Psoas muscle (tissue), 7 donors: ENCODE measurements at regions not wholly inside any gene's neighbourhood (a gene's known extent, or its start where the extent isn't known, plus 50 kb on each side); places are given as distances from the start of the nearest gene placed in this dataset.
"Not testable (repeated sequence)": the region's sequence is repeated elsewhere in the genome, so short reads cannot be mapped to it uniquely, and the experiment has no call there.

Experiments
- ATAC-seq, 4 donors: fragments of 200-7000 bp; cut with Tn5 transposase; one replicate each; pipeline ENCODE4 v1.9.1; 2020; ENCODE audit warnings: moderate library complexity in 3 of 4, mild to moderate bottlenecking in 2 of 4
- DNase-seq, 2 donors: peaks; one replicate each; pipeline ENCODE4 v3.0.0-alpha.2; 2020
- H3K27ac ChIP-seq: fragments of 200-600 bp; one replicate; pipeline ENCODE4 v1.8.0; 2022
- H3K27me3 ChIP-seq, 3 donors: fragments of 200-600 bp in 1 of 3; one replicate each; pipeline versions ENCODE4 v1.6.1 to v1.8.0; 2013 to 2022; ENCODE audit warnings: low read length in 2 of 3, mild to moderate bottlenecking in 2 of 3, moderate library complexity in 1 of 3; ENCODE audit not compliant: insufficient read depth in 3 of 3
- H3K36me3 ChIP-seq, 2 donors: fragments of 200-600 bp in 1 of 2; one replicate each; pipeline versions ENCODE4 v1.6.1 to v1.8.0; 2013 to 2022; ENCODE audit warnings: low read depth in 1 of 2, mild to moderate bottlenecking in 1 of 2, moderate library complexity in 1 of 2; ENCODE audit not compliant: insufficient read depth in 1 of 2
- H3K4me1 ChIP-seq: fragments of 200-600 bp; one replicate; pipeline ENCODE4 v1.8.0; 2022
- H3K4me3 ChIP-seq: fragments of 200-600 bp; one replicate; pipeline ENCODE4 v1.8.0; 2022; ENCODE audit warnings: mild to moderate bottlenecking
- H3K9me3 ChIP-seq: fragments of 200-600 bp; one replicate; pipeline ENCODE4 v1.8.0; 2022
- CTCF ChIP-seq: fragments of 200-600 bp; IDR thresholded peaks from one replicate; pipeline ENCODE4 v1.8.0; 2022; ENCODE audit warnings: antibody characterized with exemption
- WGBS, 3 donors: extraction: QIAGEN DNeasy Blood & Tissue Kit; methylation state at CpG; one replicate each; pipeline versions ENCODE4 v1.1.6 to v1.1.7; 2013; 5-methylcytosine and 5-hydroxymethylcytosine counted together
- intact Hi-C, 2 donors: fragments of 100-400 bp; cut with DNase I; formaldehyde crosslinking; loops; one replicate each; pipeline versions ENCODE4 v1.11.0 to v1.14.2; 2022
- donor health status: healthy with polysubstance abuse.
- donor health status: DM: no; HTN: no; CAD: no; lungs with moderate emphysema.
- donor health status: Bipolar disorder and iron deficiency.
- donor health status: healthy.
- donor health status: DM: yes; HTN: yes; CAD: no.
- donor health status: DM: no; HTN: no; CAD: no.
- donor health status: DM: yes; HTN: yes; CAD: no.

GRCh38 chr21:38902608-38903445 lies 97.1 kb downstream of the ETS2 start:
- no peaks in the 10 kb centered on the region for H3K9me3 ChIP-seq
- H3K27ac ChIP-seq = peak overlapping the region; percentile 96
- intact Hi-C loops = loop anchor here (5.0 kb wide), 2 partner anchors 46 to 81 kb away; no protein-coding TSS in a partner anchor
- H3K27me3 ChIP-seq = no peaks in the 10 kb centered on the region
- no peak for DNase-seq
- H3K36me3 ChIP-seq = no peaks in the 10 kb centered on the region
- TF ChIP-seq CTCF = no peak
- 62 to 83% (median 75%) methylated on average over 9 of the region's 9 CpGs for WGBS, 3 donors
- no peak overlapping the region for H3K4me3 ChIP-seq
- peak in 2 of 4 donors; percentile 13 to 28 for ATAC-seq
- peaks cover 39% of the 10 kb centered on the region for H3K4me1 ChIP-seq

GRCh38 chr21:38900499-38900898 lies 94.8 kb downstream of the ETS2 start:
- ATAC-seq (no peak), DNase-seq (no peak)
- H3K27ac ChIP-seq = peak overlapping the region; percentile 89
- H3K4me1 ChIP-seq = peaks cover 40% of the 10 kb centered on the region
- intact Hi-C loops = loop anchor here (5.0 kb wide), 2 partner anchors 43 to 78 kb away; no protein-coding TSS in a partner anchor
- TF ChIP-seq CTCF = no peak
- H3K4me3 ChIP-seq = no peak overlapping the region
- no peaks in the 10 kb centered on the region for H3K36me3 ChIP-seq
- no peaks in the 10 kb centered on the region for H3K9me3 ChIP-seq
- H3K27me3 ChIP-seq = no peaks in the 10 kb centered on the region
- 81 to 92% (median 82%) methylated on average over 2 of the region's 2 CpGs for WGBS, 3 donors

GRCh38 chr21:38899985-38900384 lies 94.3 kb downstream of the ETS2 start:
- not testable (repeated sequence) for DNase-seq, H3K27me3 ChIP-seq, ATAC-seq, H3K4me3 ChIP-seq, H3K36me3 ChIP-seq, H3K9me3 ChIP-seq
- 91 to 93% (median 93%) methylated on average over 6 of the region's 6 CpGs for WGBS, 3 donors
- intact Hi-C loops = loop anchor here (5.0 kb wide), 2 partner anchors 43 to 78 kb away; no protein-coding TSS in a partner anchor
- peaks cover 40% of the 10 kb centered on the region for H3K4me1 ChIP-seq
- H3K27ac ChIP-seq = peak overlapping the region; percentile 89

GRCh38 chr21:38899277-38899947 lies 93.7 kb downstream of the ETS2 start:
- Histone ChIP-seq H3K36me3 (no peaks in the 10 kb centered on the region), H3K9me3 (no peaks in the 10 kb centered on the region), H3K27ac (peak overlapping the region; percentile 89), H3K4me1 (peaks cover 36% of the 10 kb centered on the region), H3K4me3 (no peak overlapping the region), H3K27me3 (no peaks in the 10 kb centered on the region)
- no peak for DNase-seq
- intact Hi-C loops = no loop called here
- no peak for TF ChIP-seq CTCF
- ATAC-seq = no peak
- 66 to 97% (median 67%) methylated on average over 3 of the region's 3 CpGs for WGBS, 3 donors

GRCh38 chr21:38898422-38899096 lies 92.8 kb downstream of the ETS2 start:
- peaks cover 33% of the 10 kb centered on the region for H3K4me1 ChIP-seq
- no peaks in the 10 kb centered on the region for H3K9me3 ChIP-seq
- DNase-seq (no peak), ATAC-seq (peak; percentile 78 to 91 (median 83))
- intact Hi-C loops = no loop called here
- no peaks in the 10 kb centered on the region for H3K36me3 ChIP-seq
- no peak for TF ChIP-seq CTCF
- H3K27me3 ChIP-seq = no peaks in the 10 kb centered on the region
- 28 to 45% (median 38%) methylated on average over 5 of the region's 5 CpGs for WGBS, 3 donors
- H3K27ac ChIP-seq = peak overlapping the region; percentile 89
- peak overlapping the region; percentile 24 for H3K4me3 ChIP-seq
